GM21381 (cell line): ENCODE measurements at regions not wholly inside any gene's neighbourhood (a gene's known extent, or its start where the extent isn't known, plus 50 kb on each side); places are given as distances from the start of the nearest gene placed in this dataset.

Experiments
- ATAC-seq: cut with Tn5 transposase; IDR thresholded peaks from one replicate; pipeline ENCODE4 v1.9.1; 2021; ENCODE audit warnings: mild to moderate bottlenecking, moderate library complexity; ENCODE audit not compliant: unreplicated experiment

DNA sequence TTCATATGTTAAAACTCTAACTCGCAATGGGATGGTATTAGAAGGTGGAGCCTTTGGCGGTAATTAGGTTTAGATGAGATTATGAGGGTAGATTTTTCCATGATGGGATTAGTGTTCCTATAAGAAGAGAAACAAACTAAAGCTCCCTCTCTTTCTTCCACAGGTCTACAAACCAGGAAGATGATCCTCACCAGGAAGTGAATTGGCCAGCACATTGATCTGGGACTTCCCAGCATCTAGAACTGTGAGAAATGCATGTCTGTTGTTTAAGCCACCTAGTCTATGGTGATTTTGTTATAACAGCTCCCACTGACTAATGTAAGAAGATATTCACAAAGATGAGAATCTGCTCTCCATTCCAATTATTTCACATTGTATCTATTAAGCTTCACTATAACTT lies 2266.9 kb downstream of the PCDH7 start:
- no peak for ATAC-seq

DNA sequence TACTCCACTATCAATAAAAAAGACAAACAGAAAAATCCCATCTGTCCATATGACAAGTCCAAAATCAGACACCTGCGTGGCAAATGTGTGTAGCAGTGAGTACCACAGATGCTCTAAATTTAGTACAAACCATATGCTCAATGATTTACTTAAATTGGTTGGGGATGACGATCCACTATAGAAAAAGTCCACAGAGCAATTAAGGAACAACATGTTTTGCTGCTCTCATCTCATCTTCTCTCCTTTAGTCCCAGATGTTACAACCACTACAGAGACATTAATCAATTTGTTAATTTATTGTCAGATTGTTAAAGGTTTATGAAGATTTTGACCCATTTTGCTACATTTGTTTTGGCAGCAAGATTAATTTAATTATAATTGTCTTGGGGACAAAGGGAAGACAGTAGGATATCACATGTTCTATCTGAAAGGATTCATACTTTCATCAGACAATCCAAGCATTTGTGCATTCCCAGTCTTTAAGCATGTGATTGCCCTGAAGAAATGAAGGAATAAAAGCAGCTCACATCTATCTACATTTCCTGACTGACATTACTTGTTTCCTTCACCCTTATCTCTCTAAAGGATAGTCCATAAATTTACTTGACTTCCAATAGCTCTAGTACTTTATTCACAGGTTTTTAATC lies 2268.1 kb downstream of the PCDH7 start:
- no peak for ATAC-seq

DNA sequence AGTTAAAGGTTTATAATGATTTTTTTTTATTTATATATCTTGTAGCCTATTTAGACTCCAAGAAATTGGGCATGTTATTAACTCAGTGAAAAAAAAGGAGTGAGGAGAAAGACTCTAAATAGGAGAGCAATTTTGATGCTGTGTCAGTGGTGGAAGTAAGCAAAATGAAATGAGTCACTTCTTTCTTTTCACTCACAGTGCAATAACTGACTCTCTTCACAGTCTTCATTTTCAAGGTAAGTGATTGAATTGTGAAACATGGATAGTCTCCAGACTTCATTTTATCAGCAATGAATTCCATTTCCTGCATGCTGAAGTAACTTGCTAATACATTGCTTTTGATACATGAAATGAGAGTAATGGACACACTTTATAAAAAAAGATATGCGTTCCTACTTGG lies 2271.5 kb downstream of the PCDH7 start:
- ATAC-seq, result no peak

DNA sequence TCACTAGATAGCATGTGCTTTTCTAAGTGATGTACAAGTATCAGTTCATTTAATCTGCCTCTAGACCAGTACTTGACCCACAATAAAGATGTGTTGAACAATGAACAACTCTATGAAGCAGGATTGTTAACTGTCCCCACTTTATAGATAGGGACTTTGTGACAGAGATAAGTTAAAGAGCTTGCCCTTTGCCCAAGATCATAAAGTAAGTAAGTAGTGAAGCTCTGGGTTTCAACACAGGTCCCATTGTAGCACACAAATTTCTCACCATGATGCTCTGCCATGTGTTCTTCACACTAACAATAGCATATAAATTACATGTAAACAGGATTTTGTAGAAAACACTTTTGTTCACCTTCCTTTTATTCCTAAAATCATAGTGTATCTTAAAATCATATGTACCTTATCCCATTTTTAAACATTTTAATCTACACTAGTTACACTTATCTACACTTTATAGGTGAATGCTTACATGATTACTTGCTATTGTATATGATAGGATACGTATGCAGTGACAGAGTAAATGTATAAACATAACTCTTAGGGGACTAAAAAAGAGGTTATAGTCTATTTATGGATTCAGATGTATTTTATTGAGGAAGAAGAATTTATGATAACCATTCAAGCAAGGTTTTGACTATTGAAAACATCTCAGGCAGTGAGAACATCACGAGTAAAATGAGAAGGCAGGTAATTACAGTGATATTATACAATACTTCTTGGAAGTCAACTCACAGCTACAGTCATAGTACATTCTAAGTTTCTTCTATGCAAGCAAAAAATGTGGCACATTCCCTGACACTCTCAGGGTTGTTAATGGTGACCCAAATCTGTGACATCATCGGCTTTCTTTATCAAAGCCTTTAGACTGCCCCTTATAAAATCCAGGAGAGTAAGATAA lies 2275.1 kb downstream of the PCDH7 start:
- no peak for ATAC-seq

DNA sequence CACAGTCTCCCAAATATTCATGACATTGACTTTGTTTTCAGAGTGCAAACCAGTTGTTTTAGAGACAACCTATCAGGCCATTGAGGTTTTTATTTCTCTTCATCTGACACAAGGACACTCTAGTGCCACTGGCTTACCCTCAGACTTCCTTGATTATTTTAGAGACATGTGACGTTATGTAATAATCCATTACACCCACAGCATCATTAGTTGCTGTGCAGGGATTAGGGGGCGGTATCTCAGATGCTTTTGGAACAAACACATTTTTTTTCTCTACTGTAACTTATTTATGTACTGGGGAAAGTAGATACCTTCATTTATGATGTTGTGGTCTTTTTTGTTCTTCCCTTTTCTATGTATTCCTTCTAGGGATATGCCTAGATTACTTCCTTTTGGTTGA lies 2293.1 kb downstream of the PCDH7 start:
- no peak for ATAC-seq

DNA sequence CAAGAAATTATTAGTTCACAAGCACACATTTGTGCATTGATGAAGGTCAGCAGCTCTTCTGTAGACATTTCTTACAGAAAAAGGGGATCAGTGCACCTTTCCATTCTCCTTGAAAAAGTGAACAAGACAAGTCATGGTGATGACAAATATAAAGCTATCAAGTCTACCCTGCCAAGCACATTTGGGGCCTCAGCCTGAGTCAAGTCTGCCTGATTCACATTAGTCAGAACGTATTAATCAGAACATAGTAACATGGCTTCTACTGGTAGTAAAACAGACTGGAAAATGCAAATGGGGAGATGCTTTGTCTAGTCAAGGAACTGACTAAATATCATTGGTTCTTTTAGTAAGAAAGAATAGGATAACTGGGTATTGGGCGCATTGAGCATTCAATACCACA lies 2305.1 kb downstream of the PCDH7 start:
- no peak for ATAC-seq

DNA sequence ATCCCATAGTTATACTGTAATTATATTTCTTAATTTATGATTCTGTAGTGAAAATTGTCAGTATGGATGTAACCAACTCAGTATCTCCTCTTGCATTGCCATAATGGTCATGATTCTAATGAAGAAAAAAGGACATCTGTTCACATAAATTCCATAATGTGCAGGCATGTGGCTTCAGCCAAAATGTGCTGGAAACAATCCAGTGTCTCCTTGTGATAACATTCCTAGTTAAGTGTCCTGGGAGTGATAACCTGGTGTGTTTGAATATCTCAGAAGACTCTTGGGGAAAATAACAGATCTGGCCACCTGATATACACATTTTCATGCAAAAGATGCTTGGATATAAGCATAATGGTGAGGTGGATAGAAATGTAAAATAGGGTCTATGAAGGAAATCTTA lies 2309.8 kb downstream of the PCDH7 start:
- ATAC-seq, result no peak

DNA sequence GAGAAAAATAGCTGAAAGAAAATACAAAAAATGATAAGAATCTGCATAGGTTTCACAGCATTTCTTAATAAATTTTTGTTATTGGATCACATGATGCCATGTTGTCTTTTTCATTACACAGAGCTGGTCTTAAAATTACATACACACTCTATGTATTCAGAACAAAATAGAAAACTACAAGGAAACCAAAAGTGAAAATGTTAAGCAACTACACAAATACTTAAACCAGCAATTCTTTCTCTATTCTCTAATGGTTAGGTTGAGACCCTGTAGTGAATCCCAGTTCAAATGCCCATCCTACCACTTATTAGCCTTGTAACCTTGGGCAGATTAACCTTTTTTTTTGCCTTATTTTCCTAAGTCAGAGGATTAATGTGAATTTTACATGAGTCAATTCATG lies 2311.2 kb downstream of the PCDH7 start:
- no peak for ATAC-seq

DNA sequence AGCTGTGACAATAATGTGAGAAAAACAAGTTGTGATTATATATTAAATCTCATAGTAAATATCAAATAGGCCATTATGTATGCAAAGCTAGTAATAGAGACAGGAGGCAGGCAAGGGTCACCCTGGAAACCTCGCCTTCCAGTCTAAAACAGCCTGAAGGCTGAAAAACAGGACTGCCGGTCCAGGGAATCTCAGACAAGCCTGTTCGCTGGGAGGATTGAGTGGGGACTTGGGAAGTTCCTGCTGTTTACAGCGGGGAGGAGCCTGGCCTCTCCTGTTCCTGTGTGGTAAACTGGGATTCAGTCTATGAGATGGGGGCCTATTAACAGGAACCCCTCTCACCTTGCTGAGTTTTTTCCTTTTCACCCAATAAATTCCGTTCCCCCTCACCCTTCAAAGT lies 2317.3 kb downstream of the PCDH7 start:
- ATAC-seq, result no peak

DNA sequence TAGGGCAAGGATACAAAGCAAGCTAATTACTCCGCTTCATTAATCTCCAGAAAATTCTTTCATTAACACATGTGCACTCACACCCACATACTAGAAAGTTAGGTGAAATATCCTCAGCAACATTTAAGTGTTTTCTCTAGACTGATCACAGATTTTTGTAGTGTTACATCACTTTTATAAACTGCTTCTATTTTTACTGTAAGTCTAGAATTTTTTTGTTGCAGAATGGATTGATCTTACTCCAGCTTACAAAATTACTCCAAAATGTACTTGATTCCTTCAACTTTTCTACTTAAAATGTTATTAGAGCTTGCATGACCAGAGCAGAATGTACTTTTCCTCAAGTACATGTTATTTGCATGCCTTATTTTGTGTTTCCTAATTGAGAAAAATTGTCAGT lies 2325.2 kb downstream of the PCDH7 start:
- ATAC-seq, result no peak

DNA sequence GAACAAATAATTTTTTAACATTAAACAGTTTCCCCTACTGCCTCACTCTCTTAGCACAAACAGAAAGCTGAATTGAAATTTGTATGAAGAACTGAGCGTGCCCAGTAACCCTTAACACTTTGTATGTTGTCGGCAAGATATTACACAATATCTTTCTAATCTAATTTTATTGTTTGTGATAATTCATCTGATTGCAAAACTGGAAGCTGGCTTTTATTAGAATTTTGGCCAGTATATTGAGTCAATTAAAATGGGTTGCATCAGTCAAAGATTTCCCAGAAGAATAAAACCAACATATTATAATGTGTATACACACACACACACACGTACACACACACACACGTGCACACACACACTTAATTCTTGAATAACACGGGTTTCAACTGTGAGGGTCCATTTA lies 2332.1 kb downstream of the PCDH7 start:
- no peak for ATAC-seq

DNA sequence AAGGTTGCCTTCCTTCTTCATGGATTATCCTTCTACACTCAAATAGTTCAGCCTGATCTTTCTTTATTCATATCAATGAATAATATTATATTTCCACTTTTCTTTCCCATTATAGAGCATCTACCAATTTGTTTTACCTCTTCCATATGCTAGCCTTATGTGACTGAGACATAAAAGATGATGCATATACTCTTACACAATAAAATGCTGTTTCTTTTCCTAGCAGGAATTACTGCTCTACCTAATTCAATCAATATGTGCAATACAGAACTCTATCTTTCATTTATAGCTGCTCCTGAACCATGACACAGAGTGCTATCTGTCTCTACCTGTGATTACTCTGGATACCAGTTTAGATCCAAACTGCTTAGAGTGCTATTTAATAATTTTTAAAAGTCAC lies 2334.0 kb downstream of the PCDH7 start:
- no peak for ATAC-seq

DNA sequence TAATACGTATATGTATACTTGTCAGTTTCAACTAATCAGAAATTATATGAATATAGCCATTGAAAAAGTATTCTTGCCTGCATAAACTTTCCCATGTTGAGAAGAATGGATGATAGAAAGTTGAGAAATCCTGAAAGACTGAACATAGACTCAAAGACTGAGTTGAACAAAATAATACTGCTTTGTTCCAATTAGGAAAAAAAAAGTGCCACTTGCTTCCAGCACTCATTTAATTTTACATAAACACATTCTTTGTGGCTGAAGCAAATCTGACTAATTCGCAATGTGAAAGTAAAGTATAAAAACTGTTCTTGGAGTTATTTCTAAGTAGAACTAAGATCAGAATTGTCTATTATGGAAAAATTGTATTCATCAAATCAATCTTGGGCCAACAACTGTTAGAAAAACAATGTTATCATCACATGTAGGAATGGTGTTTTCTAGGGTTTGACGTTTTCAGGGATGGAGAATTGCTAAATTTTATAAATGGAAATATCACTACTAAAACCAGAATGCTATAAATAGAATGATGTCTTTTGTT lies 2334.6 kb downstream of the PCDH7 start:
- no peak for ATAC-seq

DNA sequence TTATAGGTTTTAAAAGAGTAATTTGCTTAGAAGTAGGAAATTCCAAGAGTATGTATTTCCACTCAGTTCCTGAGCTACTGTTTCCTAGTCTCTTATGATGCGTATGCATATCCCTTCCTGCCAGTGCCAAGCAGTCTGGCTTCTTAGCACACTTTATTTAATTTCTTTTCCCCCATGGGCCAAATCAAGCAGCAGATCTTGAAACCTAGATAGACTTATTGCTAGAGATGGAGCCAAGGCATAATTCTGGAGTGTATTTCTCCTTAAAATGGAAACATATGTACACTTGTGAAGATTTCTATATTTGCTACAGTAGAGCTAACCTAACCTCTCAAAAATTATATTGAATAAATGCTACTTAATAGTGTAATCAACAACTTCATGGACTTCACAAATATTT lies 2337.6 kb downstream of the PCDH7 start:
- no peak for ATAC-seq

DNA sequence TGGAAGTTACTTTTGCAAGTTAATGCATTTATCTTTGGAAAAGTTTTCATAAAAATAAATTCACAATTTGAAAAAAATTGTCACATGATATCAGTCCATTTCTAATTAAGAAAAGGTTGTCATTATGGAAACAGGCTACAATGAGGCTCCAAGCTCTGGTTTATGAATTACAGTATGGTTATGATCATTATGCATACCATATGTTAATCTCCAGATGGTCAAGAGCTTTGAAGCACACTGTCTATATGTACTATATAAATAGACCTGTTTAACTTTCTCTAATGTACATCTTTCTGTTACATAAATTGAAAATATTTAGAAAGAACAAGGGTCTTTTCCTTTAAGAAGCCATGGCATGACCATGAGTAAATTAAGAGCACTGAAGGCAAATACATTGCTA lies 2338.8 kb downstream of the PCDH7 start:
- ATAC-seq, result no peak

DNA sequence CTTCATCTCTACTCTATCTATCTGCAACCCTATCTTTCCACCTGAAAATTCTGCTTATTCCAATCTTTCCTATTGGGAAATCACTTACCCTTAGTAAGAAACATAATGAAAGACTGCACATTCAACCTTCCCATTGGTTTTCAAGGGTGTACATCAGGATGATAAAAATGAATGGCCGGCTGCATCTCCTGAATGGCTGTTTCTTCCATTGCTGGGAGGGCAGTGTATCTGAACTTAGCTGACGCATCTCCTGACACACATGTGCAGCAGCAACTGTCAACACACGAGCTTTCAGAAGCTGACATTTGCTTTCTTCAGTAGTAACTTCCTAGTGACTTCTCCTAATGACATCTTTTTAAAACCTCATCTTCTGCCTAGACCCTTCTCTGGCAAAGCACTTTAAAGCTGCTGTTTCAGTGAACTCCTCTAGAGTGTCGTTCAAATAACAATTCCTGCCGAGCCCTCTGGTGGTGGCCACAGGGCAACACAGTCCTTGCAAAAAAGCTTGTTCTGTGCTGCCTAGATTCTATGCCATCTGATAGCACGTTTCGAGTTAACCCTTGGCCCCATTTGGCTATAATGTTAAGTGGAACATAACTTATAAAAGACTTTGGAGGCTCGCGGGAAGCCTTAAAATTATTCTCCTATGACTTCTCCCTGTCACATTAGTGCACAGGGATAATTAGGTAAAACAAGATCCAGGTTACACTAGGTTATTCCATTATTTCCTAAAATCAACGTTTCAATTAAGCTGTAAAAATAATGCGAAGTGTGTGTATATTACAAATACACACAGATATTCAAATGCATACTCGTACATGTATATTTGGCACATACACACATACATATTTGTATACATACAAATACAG lies 2340.7 kb downstream of the PCDH7 start:
- no peak for ATAC-seq

DNA sequence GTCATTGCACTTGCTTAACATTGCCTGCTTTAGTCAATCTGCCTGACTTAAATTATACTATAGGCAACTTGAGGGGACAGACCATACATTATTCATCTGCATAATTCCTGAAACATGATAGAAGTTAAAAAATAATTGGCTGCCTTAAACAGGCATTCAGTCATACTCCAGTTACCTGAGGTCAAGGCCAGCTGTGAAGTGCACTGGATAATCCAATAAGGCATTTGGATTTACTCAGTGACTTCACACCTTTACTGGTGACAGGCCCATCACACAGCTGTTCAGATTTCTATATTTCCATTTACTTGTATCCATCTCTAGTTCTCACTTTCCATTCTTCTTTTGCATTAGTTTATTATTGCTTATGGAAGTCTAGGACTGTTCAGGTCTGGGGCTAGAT lies 2341.6 kb downstream of the PCDH7 start:
- no peak for ATAC-seq

DNA sequence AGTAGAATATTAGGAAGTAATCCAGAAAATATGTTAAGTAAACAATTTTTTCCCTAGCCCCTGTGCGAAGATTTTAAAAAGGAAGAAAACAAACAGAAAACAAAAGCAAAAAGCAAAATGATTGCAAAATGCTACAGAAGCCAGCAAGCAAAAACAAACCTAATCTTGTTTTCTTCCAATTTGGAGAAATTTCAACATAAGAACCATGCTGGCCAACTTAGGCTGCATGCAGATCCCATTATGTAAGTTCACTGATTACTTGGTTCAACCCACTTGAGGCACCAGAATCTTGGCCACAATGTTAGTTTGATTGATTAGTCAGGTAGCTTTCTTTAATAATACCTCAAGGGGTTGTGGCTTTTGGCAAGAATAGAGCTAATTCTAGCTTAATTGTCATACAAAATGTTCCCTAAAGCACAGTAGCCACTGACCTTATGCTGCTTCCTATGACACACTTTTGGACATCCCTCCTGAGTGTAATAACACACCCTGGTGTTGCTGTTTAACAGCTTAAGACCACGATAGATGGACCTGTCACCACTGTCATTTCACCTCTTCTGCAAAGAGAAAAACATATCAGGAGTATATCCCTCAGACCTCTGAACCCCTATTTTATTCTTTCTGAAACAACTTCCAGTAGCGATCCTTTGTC lies 2342.1 kb downstream of the PCDH7 start:
- no peak for ATAC-seq

DNA sequence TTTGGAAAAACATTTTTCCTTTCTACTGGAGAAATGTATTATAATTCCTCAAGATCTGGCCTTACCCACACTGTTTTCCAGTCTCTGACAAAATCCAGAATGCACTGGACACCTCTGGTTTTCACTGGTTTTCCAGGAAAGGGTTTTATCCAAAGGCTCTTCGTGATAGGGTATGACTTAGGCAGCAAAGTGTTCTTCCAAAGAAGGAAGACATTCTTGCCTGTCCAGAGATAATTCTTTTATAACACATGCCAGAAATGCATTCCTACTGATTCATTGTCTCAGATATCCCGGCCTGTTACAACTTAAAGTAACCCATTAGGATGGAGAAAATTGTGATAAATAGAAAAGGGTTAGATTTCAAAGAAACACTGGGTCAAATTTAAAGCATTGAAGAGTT lies 2343.1 kb downstream of the PCDH7 start:
- no peak for ATAC-seq

DNA sequence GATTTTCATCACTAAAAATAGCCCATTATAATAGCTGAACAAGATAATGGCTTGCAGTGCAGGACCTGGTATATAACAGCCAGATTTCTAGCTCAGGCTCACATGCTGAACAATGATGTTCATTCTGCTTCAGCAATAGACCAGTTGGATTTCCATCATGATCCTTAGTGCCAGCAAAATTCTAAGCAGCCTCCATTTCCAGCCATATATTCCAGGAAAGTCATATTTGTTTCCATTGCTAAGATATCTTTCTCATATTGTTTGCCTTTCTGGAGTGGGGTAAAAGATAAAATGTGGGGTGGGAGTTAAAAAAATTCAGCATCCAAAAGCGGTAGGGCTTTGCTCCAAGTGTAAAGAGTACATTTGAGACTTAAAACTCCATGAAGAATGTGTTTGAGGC lies 2344.1 kb downstream of the PCDH7 start:
- ATAC-seq, result no peak

DNA sequence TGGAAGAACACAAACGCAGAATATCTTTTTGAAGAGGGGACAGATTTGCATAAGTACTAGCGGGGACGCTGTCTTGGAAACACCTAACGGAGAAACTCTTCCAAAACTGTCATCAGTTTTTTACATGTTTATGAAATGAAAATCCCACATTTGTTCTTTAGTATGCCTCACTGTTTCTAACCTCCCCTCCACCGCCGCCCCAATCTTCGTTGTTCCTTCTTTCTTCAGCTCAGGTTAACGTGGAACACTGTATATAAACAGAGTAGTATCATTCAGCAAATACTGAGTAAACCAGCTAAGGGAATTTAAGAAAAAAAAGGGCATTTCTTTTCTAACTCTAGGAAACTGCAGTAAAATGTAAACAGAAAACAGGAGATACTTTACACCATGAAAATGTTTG lies 2345.6 kb downstream of the PCDH7 start:
- ATAC-seq, result no peak
